GM18868 (cell line): ENCODE measurements at regions not wholly inside any gene's neighbourhood (a gene's known extent, or its start where the extent isn't known, plus 50 kb on each side); places are given as distances from the start of the nearest gene placed in this dataset.
A peak's percentile ranks its signal among the peaks of the same experiment; 100 is the strongest.

Source experiments
- ATAC-seq: cut with Tn5 transposase; IDR thresholded peaks from one replicate; pipeline ENCODE4 v1.9.1; 2021; ENCODE audit warnings: mild to moderate bottlenecking, moderate library complexity; ENCODE audit not compliant: unreplicated experiment

DNA sequence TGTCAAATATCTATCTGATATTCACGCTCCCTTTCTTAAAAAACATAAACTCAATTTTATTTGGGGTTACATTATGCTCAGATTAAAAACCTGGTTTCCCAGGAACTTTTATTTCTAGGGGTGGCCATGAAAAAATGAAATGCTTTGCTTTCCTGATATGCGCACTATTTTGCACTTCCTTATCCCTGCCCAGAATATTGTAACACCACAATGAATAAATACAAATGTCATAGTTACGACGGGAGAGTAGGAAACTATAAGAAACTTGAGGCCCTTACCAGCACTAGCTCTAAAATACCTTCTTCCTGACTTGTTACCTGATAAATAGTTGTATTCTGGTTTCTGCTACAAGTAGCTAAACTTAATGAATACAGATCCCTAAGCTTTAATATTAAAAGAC lies 475.6 kb upstream of the CWC22 start:
- ATAC-seq, result no peak

DNA sequence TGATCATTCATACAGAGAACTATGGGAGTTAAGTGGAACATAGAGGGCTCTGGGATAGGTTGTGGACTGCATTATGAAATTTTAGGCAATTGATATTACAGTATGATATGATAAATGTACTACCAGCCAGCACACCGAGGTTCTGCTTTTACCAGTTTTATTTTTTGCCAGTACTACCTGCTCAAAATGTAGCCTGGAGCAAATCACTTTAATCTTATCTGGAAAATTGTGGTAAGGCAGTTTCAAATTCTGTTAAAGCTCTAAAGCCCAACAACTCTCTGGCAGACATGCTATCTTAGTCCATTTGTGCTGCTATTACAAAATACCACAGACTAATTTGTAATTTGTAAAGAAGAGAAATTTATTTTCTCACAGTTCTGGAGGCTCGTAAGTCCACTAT lies 474.9 kb upstream of the CWC22 start:
- ATAC-seq, result no peak

DNA sequence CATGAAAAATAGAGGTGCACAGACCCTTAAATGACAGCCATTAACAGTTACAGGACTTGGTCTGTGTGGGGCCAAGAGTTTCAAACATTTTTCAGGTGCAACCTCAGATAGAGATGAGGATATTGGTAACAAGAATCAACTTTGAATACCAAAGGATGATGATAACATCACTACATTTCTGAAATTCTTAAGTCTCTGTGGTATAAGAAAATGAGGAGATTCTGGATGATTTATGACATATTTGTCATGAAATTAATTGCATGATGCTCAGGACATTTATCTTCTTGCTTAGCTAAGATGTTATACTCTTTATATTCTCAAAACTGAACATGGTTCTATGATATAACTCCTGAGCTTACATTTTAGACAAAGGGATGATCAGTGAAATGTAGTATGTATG lies 471.8 kb upstream of the CWC22 start:
- no peak for ATAC-seq

DNA sequence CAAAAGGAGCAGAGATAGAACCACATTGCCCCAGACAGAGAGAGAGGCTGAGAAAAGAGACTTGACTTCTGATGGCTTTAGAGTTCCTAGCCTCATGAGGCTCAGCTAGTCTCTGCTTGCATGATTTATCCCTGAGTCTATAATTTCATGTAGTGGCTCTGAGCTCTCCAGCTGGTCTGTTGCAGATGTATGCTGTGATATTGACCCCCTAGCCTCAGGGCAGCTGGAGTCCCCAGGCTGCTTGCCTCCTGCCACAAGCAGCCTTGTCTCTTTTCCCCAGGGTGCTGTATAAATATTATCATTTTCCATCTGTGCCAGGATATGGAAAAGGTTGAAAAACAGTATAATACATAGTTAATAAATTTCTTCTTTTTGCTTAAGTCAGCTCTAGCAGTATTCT lies 467.6 kb upstream of the CWC22 start:
- no peak for ATAC-seq

DNA sequence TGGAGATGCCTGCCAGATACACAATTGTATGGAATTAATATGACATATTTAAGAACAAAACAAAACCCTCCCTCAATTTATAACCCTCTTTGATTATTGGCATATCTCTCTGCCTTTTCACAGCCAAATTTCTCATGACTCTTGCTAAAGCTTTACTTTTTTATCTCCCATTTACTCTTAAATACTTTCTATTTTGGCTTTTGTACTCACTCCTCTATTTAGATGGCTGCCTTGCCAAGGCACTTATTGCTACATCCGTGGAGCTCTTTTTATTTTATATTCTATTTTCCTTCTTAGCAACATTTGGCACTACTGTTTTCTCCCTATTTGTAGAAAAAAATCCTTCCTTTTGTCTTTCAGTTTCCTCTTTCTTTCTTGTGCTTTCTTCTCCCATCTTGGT lies 466.4 kb upstream of the CWC22 start:
- no peak for ATAC-seq

DNA sequence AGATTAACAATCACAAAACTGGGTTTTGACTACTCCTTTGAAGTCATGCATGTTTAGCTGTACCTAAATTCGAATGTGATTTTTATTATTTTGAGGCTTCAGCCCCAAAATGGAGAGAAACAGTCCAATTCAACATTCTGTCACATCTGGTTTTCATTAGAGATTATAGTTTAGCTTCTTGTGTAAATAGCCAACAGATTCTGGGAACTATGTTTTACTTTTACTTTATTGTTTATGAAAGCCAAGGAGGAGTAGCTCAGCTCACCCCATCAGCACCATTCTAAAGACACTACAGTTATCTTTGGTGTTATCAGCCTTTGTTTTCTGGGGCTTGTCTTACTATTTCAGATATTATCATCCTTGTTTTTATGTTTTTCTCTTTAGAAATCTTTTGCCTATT lies 465.0 kb upstream of the CWC22 start:
- ATAC-seq, result no peak

DNA sequence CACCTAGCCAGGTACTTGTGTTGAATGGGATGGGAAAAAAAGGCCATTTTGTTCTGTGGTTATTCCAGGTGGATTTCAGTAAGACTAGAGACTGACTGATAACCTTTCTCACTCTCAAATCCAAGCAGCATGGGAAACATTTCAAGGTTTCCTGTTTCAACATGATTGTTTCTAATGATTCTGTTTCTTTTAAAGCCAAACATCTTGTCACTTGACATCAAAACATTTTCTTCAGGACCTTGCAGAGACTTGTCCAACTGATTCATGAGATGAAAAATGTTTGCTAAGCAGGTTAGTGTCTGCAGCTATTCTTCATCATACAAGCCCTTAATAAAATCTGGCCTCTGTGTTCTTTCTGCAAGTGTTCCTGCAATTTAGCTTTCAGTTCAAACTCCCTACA lies 456.5 kb upstream of the CWC22 start:
- no peak for ATAC-seq

DNA sequence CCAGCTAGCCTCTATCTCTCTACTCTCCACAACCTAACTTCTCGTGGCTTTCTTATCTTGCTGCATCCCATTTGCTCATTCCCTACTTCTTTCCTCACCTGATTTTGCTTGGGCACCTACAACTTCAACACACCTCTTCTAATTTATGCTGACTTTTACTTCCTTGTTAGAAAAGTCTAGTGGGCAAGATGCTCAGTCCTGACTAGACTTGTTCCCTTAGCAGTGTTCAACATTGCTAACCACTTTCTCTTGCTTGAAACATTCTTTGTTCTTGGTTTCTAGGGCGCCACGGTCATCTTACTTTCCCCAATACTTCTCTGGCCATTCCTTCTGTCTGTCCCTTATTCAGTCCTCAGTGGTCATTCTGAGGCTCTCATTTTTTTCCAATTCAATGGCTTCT lies 454.7 kb upstream of the CWC22 start:
- no peak for ATAC-seq

DNA sequence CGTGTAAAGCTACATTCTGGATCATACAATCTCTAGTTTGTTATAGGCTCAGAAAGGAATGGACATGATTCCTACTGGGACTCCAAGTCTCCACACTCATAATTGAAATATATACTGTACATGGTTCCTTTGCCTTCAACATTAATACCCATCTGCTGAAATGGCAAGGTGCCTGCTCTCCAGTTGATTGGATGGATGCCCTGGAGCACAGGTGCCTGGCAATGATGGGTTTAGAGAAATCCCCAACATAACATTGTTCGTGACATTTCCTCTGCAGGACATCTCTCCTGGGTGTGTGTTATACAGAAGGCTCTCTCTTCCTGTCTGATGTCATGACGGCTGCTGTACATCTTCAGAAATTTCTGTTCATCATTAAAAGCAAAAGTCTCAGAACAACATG lies 449.7 kb upstream of the CWC22 start:
- no peak for ATAC-seq

DNA sequence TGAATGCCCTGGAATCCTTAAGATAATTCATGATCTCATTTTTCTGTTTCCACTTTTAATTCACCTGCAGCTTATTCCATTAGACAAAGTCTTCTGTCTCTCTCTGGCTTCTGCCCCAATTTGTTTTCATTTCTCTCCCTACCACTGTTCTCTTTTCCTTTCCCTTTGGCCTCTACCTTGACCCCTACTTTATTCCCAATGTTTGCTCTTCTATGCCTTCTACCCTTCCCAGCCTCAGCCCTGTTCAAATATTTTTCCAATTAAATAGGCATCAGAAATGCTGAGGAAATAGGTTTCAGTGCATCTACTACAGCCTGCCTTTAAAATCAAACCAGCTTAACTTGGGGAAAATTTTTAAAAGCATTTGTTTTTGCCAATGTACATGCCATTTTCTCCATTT lies 443.7 kb upstream of the CWC22 start:
- ATAC-seq, result no peak

DNA sequence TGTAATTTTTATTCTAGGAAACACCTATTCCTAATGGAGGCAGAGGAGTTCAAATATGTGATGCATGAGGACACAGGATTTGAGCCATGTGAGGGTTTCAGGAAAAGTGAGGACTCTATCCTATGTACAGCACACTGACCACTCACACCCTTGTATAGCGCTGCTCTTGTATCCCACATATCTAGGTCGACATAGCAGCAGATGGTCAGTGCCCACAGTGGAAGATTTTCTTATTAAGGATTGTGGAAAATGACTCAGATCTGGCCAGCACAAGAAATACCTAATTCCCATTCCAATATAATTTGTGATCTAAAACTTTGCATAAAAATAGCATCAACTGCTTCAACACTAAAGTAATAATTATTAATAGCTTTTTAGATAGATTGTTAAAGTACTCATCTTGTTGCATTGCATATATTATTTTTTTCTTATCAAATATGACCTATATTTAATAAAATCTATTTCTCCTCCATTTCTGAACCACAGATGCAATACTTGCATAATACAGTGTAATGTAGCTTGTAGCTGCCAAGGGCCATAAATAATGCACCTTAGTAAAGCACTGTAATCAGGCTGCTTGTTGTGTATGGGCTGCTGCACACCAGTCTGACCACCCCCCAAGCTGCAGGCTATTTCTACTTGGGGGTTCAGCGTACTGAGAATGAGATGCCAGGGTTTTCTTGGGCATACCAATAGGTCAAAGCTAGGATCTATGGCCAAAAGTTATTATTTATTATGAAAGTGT lies 442.2 kb upstream of the CWC22 start:
- ATAC-seq, result no peak

DNA sequence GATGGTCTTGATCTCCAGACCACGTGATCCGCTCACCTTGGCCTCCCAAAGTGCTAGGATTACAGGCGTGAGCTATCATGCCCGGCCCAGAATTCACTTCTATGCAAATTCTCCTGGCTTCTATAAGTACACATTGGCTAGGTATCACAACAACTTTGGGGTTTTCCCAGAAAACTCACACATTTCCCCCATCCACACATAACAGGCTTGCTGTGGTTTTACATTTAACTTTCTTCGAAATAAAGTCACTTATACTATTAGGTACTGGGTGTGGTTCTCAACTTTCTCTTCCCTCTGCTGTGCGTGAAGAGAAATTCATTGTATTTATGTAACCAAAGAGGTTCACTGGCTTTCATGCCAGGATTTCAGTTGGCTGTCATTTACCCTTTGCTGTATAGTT lies 439.4 kb upstream of the CWC22 start:
- ATAC-seq, result peak; percentile 39

DNA sequence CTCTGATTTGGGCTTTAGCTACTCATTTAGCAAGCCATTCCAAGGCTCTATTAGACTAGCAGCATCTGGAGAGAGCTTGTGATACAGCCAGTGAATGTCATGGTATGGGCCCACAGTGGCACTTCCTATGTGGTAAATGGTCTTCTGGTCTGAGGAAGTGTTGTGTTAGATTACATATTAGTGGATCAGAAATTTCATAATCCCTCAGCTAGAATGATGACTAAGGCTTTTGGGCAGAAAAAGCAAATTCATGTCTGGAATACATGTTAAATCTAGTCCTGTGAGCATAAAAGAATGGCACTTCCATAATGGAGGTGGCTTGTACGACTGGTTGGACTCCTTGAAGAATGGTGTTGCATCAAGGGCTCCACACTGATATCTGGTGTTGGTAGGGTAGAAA lies 436.8 kb upstream of the CWC22 start:
- ATAC-seq, result no peak

DNA sequence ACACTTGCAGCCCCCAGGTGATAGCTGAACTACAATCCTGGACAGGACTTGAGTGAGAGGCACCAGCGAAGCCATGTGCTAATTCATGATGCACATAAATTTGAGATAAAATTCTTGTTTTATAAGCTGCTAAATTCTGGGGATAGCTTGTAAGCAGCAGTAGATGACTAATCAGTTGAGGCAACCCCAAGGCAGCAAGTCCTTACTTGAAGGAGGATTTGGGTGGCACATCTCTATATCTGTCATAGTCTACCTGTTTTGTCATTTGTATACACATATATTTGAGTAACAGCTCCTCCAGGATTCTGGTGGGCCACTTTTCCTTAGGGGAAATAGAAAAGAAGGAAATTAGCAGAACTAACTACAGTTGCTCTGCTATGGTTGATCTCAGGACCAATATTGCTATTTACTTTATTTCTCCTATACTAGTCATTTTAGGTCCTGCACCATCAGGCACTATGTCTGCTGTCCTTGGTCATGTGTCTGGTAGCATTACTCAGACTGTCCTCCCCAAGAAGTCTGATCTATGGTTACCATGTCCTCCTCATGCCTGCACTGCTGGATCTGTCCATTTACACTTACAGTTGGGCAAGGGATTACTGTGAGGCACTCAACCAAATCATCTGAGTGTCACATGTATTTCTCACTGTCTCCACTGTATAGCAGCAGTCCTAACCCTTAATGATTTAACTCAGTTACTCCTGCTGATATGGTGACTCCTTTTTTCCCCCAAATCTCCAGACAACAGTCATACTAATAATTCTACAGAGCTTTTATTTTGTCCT lies 436.0 kb upstream of the CWC22 start:
- no peak for ATAC-seq

DNA sequence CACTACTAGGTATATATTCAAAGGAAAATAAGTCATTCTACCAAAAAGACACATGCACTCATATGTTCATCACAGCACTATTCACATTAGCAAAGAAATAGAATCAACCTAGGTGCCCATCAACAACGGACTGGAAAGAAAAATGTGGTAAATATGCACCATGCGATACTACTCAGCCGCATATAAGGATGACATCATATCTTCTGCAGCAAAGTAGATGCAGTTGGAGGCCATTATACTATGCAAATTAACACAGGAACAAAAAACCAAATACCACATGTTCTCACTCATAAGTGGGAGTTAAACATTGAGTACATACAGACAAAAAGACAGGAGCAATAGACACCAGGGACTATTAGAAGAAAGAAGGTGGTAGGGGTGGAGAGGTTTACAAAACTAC lies 412.1 kb upstream of the CWC22 start:
- no peak for ATAC-seq

DNA sequence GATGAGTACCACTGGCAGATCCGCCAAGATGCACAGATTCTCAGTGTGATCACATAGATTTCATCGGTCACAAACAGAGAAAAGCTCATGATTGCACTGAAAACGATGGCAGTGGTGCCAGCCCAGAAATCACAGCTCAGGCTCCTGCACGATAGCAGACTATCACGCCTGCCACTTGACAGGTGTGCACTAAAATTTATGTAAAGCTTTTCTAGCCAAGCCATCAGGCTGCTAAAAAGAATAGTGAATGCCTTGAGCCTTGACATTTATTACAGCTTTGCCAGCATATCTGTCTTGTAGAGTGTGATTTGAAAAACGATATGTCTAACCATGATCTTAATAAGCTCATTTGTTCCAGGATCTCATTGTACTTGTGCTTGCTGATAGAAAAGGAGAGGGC lies 409.5 kb upstream of the CWC22 start:
- no peak for ATAC-seq

DNA sequence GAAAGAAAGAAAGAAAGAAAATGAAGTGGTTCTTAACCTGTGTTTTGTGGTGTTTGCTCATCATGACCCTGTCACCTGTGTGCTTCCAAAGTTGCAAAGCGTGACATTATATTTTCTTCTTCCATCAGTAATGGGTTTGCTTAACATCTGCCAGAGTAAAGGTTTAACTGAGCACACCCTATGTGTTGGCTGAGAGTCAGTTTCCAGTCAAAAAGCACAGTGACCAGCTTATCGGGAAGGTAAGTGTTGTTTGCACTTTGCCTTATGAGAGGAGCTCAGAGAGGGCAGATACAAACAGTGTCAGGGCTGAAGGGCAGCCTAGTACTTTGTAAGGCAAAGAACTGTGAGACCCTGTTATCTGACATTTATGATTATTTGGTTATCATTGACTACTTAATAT lies 406.2 kb upstream of the CWC22 start:
- no peak for ATAC-seq

DNA sequence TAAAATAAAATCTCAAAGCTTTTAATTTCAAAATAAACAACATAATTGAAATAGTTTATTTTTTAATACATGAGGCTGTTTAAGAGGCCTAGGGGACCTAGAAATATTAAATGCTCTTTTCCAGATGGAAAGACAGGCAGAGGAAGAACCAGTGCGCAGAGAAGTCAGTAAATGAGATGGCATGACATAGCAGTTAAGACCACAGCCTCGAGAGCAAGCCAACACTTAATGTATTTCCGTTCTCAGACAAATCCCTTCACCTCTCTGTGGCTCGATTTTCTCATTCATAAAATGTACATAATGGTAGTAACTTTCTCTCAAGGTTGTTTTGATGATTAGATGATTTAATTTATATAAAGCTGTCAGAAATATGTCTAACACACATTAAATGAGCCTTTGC lies 405.1 kb upstream of the CWC22 start:
- peak; percentile 62 for ATAC-seq

DNA sequence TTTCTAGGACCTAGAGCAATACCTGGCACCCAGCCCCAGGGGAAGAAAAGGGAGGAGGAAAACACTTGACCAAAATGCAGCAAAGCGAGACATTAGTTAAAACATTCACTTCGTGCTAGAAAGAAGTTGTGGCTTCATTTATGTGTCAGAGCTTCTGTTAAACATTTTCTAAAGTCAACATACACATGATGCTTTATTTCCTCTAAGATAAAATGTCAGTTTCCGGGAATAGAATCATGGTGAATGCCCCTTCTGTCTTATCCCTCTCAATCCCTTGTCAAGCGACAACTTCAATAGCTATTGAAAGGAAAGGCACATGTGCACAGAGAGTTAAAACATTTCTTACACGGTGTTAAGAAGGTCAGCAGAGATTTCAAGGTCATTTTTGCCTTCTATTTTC lies 404.6 kb upstream of the CWC22 start:
- no peak for ATAC-seq

DNA sequence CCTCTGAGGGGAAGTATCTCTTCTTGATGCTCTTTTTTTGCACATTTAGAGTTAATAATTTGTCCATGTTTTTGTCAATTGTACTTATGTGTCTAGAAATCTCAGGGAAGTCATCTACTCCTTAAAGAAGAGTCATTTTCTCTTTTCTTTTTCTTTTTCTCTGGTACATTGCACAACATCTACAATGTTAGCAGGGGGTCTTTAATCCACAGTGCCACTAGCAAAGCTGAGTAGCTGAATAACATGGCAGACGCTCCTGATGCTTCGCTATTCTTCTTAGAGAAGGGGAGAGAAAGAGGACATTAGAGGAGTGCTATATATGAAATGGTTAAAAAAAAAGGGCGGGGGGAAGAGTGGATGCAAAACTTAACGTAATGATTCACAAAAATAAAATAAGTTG lies 399.6 kb upstream of the CWC22 start:
- ATAC-seq, result no peak

DNA sequence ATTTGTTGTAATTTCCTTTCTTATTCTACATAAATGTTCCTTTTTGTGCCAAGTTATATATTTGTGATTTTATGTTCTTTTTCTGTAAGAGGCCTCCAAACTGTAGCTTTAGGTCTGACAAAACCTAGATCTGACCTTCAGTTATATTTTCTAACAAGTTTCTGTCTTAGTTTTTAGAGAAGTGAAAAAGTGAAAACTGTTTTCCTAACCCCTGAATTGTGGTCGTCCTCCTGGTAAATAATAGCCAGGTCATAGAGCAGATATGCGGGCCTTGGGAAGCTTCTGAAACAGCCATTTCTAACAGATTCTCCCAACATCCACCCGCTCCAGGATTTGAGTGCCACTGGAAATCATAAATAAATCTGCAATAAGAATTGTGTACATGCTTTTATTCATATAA lies 398.4 kb upstream of the CWC22 start:
- ATAC-seq, result peak; percentile 69

DNA sequence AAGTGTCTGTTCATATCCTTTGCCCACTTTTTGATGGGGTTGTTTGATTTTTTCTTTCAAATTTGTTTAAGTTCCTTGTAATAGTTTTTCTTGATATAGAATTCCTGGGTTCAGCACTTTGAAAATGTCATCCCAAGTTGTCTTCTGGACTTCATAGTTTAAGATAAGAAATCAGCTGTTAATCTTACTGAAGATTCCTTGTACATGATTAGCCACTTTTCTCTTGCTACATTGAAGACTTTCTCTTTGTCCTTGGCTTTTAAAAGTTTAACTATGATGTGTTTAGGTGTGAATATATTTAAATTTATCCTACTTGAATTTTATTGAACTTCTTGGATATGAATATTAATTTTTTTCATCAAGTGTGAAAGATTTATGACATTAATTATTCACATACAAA lies 387.2 kb upstream of the CWC22 start:
- ATAC-seq, result no peak
